Astrocyte (in vitro differentiated cells and primary cell): ENCODE measurements at regions not wholly inside any gene's neighbourhood (a gene's known extent, or its start where the extent isn't known, plus 50 kb on each side); places are given as distances from the start of the nearest gene placed in this dataset.

ENCODE experiments used
- EZH2 ChIP-seq: IDR thresholded peaks from 2 replicates; pipeline ENCODE4 v1.6.1; 2012; ENCODE audit warnings: mild to moderate bottlenecking, low read length, inconsistent platforms; ENCODE audit not compliant: insufficient read depth
- TF ChIP-seq, protein P1 (sequence below): IDR thresholded peaks from 2 replicates; pipeline ENCODE4 v1.5.1; 2011; ENCODE audit warnings: low read depth, mild to moderate bottlenecking, inconsistent platforms, low read length, moderate library complexity; ENCODE audit not compliant: insufficient read depth

DNA sequence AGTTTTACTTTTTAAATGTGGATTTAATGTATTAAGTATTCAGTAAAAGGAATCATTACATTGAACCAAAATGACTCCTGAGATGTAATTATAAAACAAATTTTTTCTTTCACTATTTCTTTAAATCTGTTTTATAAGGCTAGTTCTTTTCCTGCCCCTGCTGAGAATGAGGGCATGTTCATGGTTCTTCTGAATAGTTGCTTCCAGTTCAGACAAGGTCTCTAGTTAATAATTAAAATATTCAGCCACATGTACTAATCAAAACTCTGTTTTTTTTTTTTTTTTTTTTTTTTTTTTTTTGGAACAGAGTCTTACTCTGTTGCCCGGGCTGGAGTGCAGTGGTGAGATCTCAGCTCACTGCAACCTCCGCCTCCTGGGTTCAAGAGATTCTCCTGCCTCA is 321.2 kb downstream of the DNAJB9 start:
- TF ChIP-seq, protein P1, sequence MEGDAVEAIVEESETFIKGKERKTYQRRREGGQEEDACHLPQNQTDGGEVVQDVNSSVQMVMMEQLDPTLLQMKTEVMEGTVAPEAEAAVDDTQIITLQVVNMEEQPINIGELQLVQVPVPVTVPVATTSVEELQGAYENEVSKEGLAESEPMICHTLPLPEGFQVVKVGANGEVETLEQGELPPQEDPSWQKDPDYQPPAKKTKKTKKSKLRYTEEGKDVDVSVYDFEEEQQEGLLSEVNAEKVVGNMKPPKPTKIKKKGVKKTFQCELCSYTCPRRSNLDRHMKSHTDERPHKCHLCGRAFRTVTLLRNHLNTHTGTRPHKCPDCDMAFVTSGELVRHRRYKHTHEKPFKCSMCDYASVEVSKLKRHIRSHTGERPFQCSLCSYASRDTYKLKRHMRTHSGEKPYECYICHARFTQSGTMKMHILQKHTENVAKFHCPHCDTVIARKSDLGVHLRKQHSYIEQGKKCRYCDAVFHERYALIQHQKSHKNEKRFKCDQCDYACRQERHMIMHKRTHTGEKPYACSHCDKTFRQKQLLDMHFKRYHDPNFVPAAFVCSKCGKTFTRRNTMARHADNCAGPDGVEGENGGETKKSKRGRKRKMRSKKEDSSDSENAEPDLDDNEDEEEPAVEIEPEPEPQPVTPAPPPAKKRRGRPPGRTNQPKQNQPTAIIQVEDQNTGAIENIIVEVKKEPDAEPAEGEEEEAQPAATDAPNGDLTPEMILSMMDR: no peak
- no peak for TF ChIP-seq EZH2
